Heart right ventricle (tissue), 16 donors: ENCODE measurements at regions not wholly inside any gene's neighbourhood (a gene's known extent, or its start where the extent isn't known, plus 50 kb on each side); places are given as distances from the start of the nearest gene placed in this dataset.

Experiments
- ATAC-seq, 8 donors: fragments of 200-7000 bp; cut with Tn5 transposase; one replicate each; pipeline ENCODE4 v1.9.1; 2020; ENCODE audit warnings: mild to moderate bottlenecking in 8 of 8, moderate library complexity in 8 of 8, moderate number of reproducible peaks in 1 of 8
- DNase-seq, 2 donors: peaks; one replicate each; pipeline ENCODE4 v3.0.0-alpha.2; 2020
- H3K27ac ChIP-seq, 10 donors: fragments of 200-600 bp; sonication (generic) in 2 of 10; one replicate each; pipeline versions ENCODE4 v1.5.0 to v1.8.0; 2020 to 2022; ENCODE audit warnings: mild to moderate bottlenecking in 3 of 10
- H3K27me3 ChIP-seq, 7 donors: fragments of 200-600 bp; one replicate each; pipeline ENCODE4 v1.8.0; 2021 to 2022; ENCODE audit warnings: mild to moderate bottlenecking in 2 of 7
- H3K36me3 ChIP-seq, 9 donors: fragments of 200-600 bp; sonication (generic) in 1 of 9; one replicate each; pipeline versions ENCODE4 v1.5.0 to v1.8.0; 2020 to 2022; ENCODE audit warnings: mild to moderate bottlenecking in 2 of 9
- H3K4me1 ChIP-seq, 9 donors: fragments of 200-600 bp; sonication (generic) in 1 of 9; one replicate each; pipeline versions ENCODE4 v1.5.0 to v1.8.0; 2020 to 2022; ENCODE audit warnings: mild to moderate bottlenecking in 4 of 9
- H3K4me3 ChIP-seq, 10 donors: fragments of 200-600 bp; sonication (generic) in 2 of 10; one replicate each; pipeline versions ENCODE4 v1.5.0 to v1.8.0; 2020 to 2022; ENCODE audit warnings: mild to moderate bottlenecking in 7 of 10, moderate library complexity in 2 of 10
- H3K9me3 ChIP-seq, 11 donors: fragments of 200-600 bp in 10 of 11; sonication (generic) in 2 of 11; one replicate each; pipeline versions ENCODE4 v1.5.0 to v1.8.0; 2013 to 2022; ENCODE audit warnings: mild to moderate bottlenecking in 2 of 11, control low read depth in 1 of 11, moderate library complexity in 1 of 11
- WGBS, 2 donors: extraction: QIAGEN DNeasy Blood & Tissue Kit; methylation state at CpG; one replicate each; pipeline ENCODE4 v1.1.7; 2013; ENCODE audit warnings: inconsistent platforms in 1 of 2; 5-methylcytosine and 5-hydroxymethylcytosine counted together
- intact Hi-C, 10 donors: fragments of 100-400 bp; cut with DNase I; formaldehyde crosslinking; loops; one replicate each; pipeline versions ENCODE4 v1.11.1 to v1.14.2; 2022
- TF ChIP-seq, protein P1 (sequence below), 9 donors: fragments of 200-600 bp; sonication (generic) in 2 of 9; IDR thresholded peaks; one replicate each; pipeline versions ENCODE4 v1.5.0 to v1.8.0; 2021 to 2022; ENCODE audit warnings: antibody characterized with exemption in 9 of 9, mild to moderate bottlenecking in 5 of 9, moderate library complexity in 1 of 9
- donor health status: Arrhythmogenic right ventricular cardiomyopathy.
- donor health status: ischemic (EF 13 %, LVEDD 7.1; RV severe dilation, severe dysfunction).
- donor health status: healthy with polysubstance abuse.
- donor health status: DM: no; HTN: yes; CAD: no.
- donor health status: DM: no; HTN: no; CAD: no.
- donor health status: ischemic (EF 25% LVEDD 6.9; RV normal size, moderate dysfunction).
- donor health status: ischemic (EF 25% LVEDD 5.7; RV mildly dilated, moderate dysfunction).
- donor health status: healthy.
- donor health status: DM: yes; HTN: yes; CAD: no.
- donor health status: Ischemic cardiomyopathy.
- donor health status: ischemic (EF 35%, LVEDD 5.7; RV mildly dilated, moderate dysfunction).
- donor health status: nonischemic (EF 11% LVEDD 7.7; RV severe dilation, severe dysfunction).
- donor health status: DM: yes; HTN: yes; CAD: no.
- donor health status: PGD.
- donor health status: ischemic (EF 29% LVEDD 5.4; RV normal size, mild dysfunction).
- donor health status: nonischemic (EF 23%, LVEDD 6.1; RV moderate dilation, normal function).

DNA sequence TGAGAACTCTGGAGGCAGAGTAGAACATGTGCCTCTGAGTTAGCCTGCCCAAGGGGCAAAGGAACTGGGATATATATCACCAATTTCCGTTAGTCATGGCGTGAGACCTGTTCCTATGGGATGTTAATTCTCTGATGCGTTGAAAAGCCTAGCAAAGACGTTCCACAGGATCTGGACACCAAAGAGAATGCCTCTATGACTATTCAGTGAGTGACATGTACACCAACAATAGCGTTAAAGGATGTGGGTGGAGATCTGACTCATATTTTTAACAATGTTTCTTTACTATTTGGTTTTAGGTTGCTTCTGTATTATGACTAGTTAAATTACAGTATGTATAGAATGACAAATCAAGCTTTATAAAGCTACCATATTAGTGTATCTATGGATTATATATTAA, 320.9 kb upstream of the MC4R start:
- ATAC-seq (no peak), DNase-seq (no peak)
- Histone ChIP-seq H3K27me3 (no peaks in the 10 kb centered on the region), H3K9me3 (no peaks in the 10 kb centered on the region), H3K4me3 (no peak overlapping the region), H3K4me1 (no peaks in the 10 kb centered on the region), H3K27ac (no peak overlapping the region), H3K36me3 (no peaks in the 10 kb centered on the region)
- intact Hi-C loops: loop anchor here in 1 of 10 donors (10.0 kb wide), 1 partner anchor 131 kb away; no protein-coding TSS in a partner anchor
- TF ChIP-seq, protein P1, sequence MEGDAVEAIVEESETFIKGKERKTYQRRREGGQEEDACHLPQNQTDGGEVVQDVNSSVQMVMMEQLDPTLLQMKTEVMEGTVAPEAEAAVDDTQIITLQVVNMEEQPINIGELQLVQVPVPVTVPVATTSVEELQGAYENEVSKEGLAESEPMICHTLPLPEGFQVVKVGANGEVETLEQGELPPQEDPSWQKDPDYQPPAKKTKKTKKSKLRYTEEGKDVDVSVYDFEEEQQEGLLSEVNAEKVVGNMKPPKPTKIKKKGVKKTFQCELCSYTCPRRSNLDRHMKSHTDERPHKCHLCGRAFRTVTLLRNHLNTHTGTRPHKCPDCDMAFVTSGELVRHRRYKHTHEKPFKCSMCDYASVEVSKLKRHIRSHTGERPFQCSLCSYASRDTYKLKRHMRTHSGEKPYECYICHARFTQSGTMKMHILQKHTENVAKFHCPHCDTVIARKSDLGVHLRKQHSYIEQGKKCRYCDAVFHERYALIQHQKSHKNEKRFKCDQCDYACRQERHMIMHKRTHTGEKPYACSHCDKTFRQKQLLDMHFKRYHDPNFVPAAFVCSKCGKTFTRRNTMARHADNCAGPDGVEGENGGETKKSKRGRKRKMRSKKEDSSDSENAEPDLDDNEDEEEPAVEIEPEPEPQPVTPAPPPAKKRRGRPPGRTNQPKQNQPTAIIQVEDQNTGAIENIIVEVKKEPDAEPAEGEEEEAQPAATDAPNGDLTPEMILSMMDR (IDR thresholded peaks at IDR 0.05): no peak
- 60 to 73% methylated on average over 5 of the region's 5 CpGs for WGBS, 2 donors

DNA sequence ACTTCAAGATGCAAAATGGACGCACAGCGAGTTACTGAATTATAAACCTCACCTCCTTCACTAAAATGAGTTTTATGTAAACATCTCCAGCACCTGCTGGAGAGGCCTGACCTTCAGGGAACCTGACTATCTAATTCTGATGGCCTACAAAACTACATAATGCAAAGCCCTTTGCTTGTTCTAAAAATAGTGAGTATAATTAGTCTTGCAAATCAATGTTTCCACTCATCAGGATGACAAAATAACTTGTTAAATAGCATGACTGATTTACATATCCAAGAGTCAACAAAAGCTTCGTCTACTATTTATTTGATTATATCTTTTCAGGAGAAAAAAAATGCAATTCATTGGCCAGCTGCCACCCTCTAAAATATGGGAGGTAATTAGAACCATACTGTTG, 326.3 kb upstream of the MC4R start:
- Histone ChIP-seq H3K27me3 (no peaks in the 10 kb centered on the region), H3K27ac (no peak overlapping the region), H3K36me3 (no peaks in the 10 kb centered on the region), H3K4me3 (no peak overlapping the region), H3K9me3 (no peaks in the 10 kb centered on the region), H3K4me1 (no peaks in the 10 kb centered on the region)
- intact Hi-C loops: loop anchor here in 1 of 10 donors (10.0 kb wide), 1 partner anchor 126 kb away; no protein-coding TSS in a partner anchor
- TF ChIP-seq, protein P1 (IDR thresholded peaks at IDR 0.05): no peak
- 74 to 78% methylated on average over 3 of the region's 3 CpGs for WGBS, 2 donors
- no peak for DNase-seq
- no peak for ATAC-seq

DNA sequence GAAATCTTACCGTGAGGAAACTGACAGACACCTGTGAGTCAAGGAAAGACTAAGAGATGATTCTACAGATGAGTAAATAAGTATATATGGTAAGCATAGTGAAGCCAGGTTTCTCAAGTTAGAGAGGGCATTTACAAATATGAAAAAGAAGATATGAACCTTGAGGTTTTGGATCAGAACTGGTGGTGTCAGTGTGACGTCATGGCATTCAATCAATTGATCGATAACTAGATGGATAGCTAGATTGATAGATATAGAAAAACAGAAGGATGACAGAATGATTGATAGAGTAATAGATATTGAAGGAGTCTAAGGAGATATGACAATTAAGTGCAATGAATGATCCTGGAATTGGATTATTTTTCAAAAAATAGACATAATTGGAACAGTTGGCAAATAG, 350.2 kb upstream of the MC4R start:
- H3K4me3 ChIP-seq: no peak overlapping the region
- TF ChIP-seq, protein P1 (IDR thresholded peaks at IDR 0.05): no peak
- intact Hi-C loops: no loop called here
- peaks cover 0 to 7% (median 0%) of the 10 kb centered on the region in 11 donors for H3K9me3 ChIP-seq
- no peaks in the 10 kb centered on the region for H3K4me1 ChIP-seq
- 82 to 91% methylated on average over 3 of the region's 3 CpGs for WGBS, 2 donors
- DNase-seq: no peak
- H3K36me3 ChIP-seq: no peaks in the 10 kb centered on the region
- no peak for ATAC-seq
- no peak overlapping the region for H3K27ac ChIP-seq
- no peaks in the 10 kb centered on the region for H3K27me3 ChIP-seq

DNA sequence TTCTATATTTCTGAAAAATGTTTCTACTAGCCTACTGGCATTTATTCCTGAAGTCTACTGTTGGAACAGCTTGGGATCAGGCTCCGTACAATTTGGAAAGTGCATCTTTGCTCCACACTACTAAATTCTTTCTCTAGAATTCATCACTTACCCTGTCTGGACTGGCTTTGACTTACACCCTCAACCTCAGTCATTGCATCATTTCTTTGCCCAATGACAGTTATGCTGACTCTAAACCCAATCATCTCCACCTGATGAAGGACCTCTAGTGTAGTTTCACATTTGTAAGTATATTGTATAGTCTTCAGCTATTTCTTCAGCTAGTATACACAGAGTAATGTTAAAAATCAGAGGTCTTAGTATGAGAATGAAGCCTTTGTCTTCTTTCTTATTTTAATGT, 359.6 kb upstream of the MC4R start:
- Histone ChIP-seq H3K4me3 (no peak overlapping the region), H3K4me1 (peaks cover 0 to 7% (median 0%) of the 10 kb centered on the region in 9 donors), H3K27ac (no peak overlapping the region), H3K27me3 (no peaks in the 10 kb centered on the region), H3K36me3 (no peaks in the 10 kb centered on the region), H3K9me3 (peaks cover 0 to 8% (median 0%) of the 10 kb centered on the region in 11 donors)
- 92 to 96% methylated on average over 1 of the region's 1 CpG for WGBS, 2 donors
- ATAC-seq (no peak), DNase-seq (no peak)
- intact Hi-C loops: no loop called here
- TF ChIP-seq, protein P1 (IDR thresholded peaks at IDR 0.05): no peak
